ENCODE measurements at regions not wholly inside any gene's neighbourhood (a gene's known extent, or its start where the extent isn't known, plus 50 kb on each side); places are given as distances from the start of the nearest gene placed in this dataset.

GRCh38 chr5:68547622-68548021 lies 332.1 kb downstream of the PIK3R1 start:
- DNase-seq, result no peak

GRCh38 chr5:68548959-68549676 lies 333.6 kb downstream of the PIK3R1 start:
- TF ChIP-seq EZH2 (IDR thresholded peaks at IDR 0.05; ENCODE audit: borderline replicate concordance, low read depth, low read length, severe bottlenecking) (no peak), CTCF (IDR thresholded peaks at IDR 0.05; ENCODE audit: borderline replicate concordance, extremely low read depth, low read length, poor library complexity, severe bottlenecking) (no peak)
- Histone ChIP-seq H3K4me3 (ENCODE audit: low read depth in 1 of 2, low read length in 2 of 2) (no peak overlapping the region), H3K4me2 (ENCODE audit: insufficient read depth, low read length) (no peak overlapping the region), H3K27ac (ENCODE audit: low read length) (no peak overlapping the region), H3K79me2 (ENCODE audit: insufficient read depth, low read length) (no peaks in the 10 kb centered on the region), H4K20me1 (ENCODE audit: insufficient read depth, low read length) (no peaks in the 10 kb centered on the region), H3K9me3 (ENCODE audit: insufficient read depth, low read length, severe bottlenecking) (no peaks in the 10 kb centered on the region), H2AFZ (ENCODE audit: low read depth, low read length) (no peak overlapping the region), H3K27me3 (ENCODE audit: insufficient read depth, low read length, poor library complexity) (no peaks in the 10 kb centered on the region), H3K4me1 (ENCODE audit: insufficient read depth, low read length) (no peaks in the 10 kb centered on the region), H3K9ac (ENCODE audit: low read depth, low read length) (no peak overlapping the region), H3K36me3 (ENCODE audit: insufficient read depth, low read length) (no peaks in the 10 kb centered on the region)
- DNase-seq (no peak), ATAC-seq (ENCODE audit: insufficient read depth, low read depth) (no peak)

More at GRCh38 chr5:68547622-68548021, 332.1 kb downstream of the PIK3R1 start:
- H3K4me1 ChIP-seq (ENCODE audit: insufficient read depth, low read length), result no peaks in the 10 kb centered on the region
- no peak overlapping the region for H3K4me3 ChIP-seq (ENCODE audit: low read depth in 1 of 2, low read length in 2 of 2)
- H4K20me1 ChIP-seq (ENCODE audit: insufficient read depth, low read length), result no peaks in the 10 kb centered on the region
- no peak overlapping the region for H2AFZ ChIP-seq (ENCODE audit: low read depth, low read length)
- no peak overlapping the region for H3K9ac ChIP-seq (ENCODE audit: low read depth, low read length)
- no peaks in the 10 kb centered on the region for H3K27me3 ChIP-seq (ENCODE audit: insufficient read depth, low read length, poor library complexity)
- H3K9me3 ChIP-seq (ENCODE audit: insufficient read depth, low read length, severe bottlenecking), result no peaks in the 10 kb centered on the region
- no peaks in the 10 kb centered on the region for H3K79me2 ChIP-seq (ENCODE audit: insufficient read depth, low read length)
- no peak for TF ChIP-seq CTCF (IDR thresholded peaks at IDR 0.05; ENCODE audit: borderline replicate concordance, extremely low read depth, low read length, poor library complexity, severe bottlenecking)
- TF ChIP-seq EZH2 (IDR thresholded peaks at IDR 0.05; ENCODE audit: borderline replicate concordance, low read depth, low read length, severe bottlenecking), result no peak
- ATAC-seq (ENCODE audit: insufficient read depth, low read depth), result no peak
- no peak overlapping the region for H3K4me2 ChIP-seq (ENCODE audit: insufficient read depth, low read length)
- no peaks in the 10 kb centered on the region for H3K36me3 ChIP-seq (ENCODE audit: insufficient read depth, low read length)
- H3K27ac ChIP-seq (ENCODE audit: low read length), result no peak overlapping the region

- H4K20me1 ChIP-seq (ENCODE audit: insufficient read depth, low read length), result no peaks in the 10 kb centered on the region
- H2AFZ ChIP-seq (ENCODE audit: low read depth, low read length), result no peak overlapping the region
- H3K9ac ChIP-seq (ENCODE audit: low read depth, low read length), result no peak overlapping the region
- H3K27ac ChIP-seq (ENCODE audit: low read length), result no peak overlapping the region
- no peak overlapping the region for H3K4me3 ChIP-seq (ENCODE audit: low read depth in 1 of 2, low read length in 2 of 2)
- no peak overlapping the region for H3K4me2 ChIP-seq (ENCODE audit: insufficient read depth, low read length)
- H3K79me2 ChIP-seq (ENCODE audit: insufficient read depth, low read length), result no peaks in the 10 kb centered on the region
- no peaks in the 10 kb centered on the region for H3K36me3 ChIP-seq (ENCODE audit: insufficient read depth, low read length)
- H3K9me3 ChIP-seq (ENCODE audit: insufficient read depth, low read length, severe bottlenecking), result no peaks in the 10 kb centered on the region
- no peaks in the 10 kb centered on the region for H3K27me3 ChIP-seq (ENCODE audit: insufficient read depth, low read length, poor library complexity)
- DNase-seq (no peak), ATAC-seq (ENCODE audit: insufficient read depth, low read depth) (no peak)
- no peaks in the 10 kb centered on the region for H3K4me1 ChIP-seq (ENCODE audit: insufficient read depth, low read length)
- TF ChIP-seq EZH2 (IDR thresholded peaks at IDR 0.05; ENCODE audit: borderline replicate concordance, low read depth, low read length, severe bottlenecking) (no peak), CTCF (IDR thresholded peaks at IDR 0.05; ENCODE audit: borderline replicate concordance, extremely low read depth, low read length, poor library complexity, severe bottlenecking) (no peak)
Measured at GRCh38 chr5:68550015-68550414, 334.5 kb downstream of the PIK3R1 start.

Data from DND-41 (cell line).